Lung microvascular endothelial cell (primary cell): ENCODE measurements at regions not wholly inside any gene's neighbourhood (a gene's known extent, or its start where the extent isn't known, plus 50 kb on each side); places are given as distances from the start of the nearest gene placed in this dataset.

Source experiments
- DNase-seq, 2 donors: peaks; one replicate each; pipeline versions ENCODE4 v3.0.0 to v3.0.0-alpha.2; 2010; ENCODE audit warnings: low read depth in 2 of 2

- DNase-seq, result no peak
These were observed 261.8 kb downstream of the FOXD2 start for GRCh38 chr1:47699492-47700235.

- no peak for DNase-seq
These were observed 263.4 kb downstream of the FOXD2 start for GRCh38 chr1:47701283-47701682.

DNA sequence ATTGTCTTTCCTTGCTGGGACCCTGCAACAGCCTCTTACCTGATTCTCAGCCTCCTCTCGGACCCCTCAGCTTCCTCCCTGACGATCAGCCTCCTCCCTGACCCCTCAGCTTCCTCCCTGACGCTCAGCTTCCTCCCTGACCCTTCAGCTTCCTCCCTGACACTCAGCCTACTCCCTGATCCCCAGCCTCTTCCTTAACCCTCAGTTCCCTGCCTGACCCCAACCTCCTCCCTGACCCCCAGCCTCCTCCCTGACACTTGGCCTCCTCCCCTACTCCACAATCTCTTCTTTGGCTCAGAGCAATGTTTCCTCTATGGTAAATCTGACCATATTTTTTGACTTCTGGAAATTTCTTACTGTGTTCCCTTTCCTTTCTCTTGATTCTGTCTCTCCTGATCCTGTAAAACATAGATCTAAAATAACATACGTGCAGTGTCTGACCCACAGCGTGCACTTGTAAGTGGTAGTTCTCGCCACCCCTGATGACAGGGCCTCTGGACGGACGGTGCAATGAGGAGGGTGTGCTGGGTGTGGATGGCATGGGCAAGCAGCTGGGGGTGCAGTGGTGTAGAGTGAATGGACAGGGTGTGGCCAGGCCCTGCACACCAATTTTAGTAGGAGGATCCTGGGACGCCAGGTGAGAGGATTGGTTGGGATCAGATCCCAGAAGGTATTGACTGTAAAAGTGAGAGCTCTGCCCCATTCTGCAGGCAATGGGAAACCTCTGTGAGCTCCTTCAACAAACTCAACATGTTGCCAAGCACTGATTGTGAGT is 264.1 kb downstream of the FOXD2 start:
- no peak for DNase-seq

DNA sequence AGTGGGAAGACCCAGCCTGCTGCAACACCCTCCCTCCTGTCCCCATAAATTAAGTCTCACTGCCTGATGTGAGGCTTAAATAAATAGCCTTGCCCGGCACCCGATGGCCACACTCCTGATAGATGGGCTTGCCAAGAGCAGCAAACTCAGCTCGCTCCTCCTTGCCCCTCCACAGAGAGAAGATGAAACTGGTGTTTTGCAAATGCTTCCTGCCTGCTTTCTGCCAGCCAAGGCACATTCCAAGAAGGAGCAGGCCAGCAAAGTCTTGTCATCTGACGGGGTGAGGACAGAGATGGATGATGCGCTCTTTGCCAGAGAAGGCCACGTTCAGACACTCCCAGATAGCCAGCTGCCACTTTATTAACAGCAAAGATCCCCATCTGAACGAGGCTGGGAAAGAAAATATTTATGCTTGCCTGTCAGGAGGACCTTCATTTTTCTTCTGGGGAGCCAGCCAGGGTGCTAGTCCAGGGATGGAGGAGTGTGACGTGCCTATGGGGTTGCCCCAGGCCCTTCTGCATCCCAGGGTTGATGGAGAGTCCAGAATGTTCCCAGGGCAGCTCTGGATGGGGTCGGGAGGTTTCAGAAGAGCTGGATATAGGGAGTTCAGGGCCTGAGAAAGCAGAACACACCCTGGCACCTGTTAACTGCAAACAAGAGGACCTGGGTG is 265.4 kb downstream of the FOXD2 start:
- DNase-seq, result no peak

DNA sequence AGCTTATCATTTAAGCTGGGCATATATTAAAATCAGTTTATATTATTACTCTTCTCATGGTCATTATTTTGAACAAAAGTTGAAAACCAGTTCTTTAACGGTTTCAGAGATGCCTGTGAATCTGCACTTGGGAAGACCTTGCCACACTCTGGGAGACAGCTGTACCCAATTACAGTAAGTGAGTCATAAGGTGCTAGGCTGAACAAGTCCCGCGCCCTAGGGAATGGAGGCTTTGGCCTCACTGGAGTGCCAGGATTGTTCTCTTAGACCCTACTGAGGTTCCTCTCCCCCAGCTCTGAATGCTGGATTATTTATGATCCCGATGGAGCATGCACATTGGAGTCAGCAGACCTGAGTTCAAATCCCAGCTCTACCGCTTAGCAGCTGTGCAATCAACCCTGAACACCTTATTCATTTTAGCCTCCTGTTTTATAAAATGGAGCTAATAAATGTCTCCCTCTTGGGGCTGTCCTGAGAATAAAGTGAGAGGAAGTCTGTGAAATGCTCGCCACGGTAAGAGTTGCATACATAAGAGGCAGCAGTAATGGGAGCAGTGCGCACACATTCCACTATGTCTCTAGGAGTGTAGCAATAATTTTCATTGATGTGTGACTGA is 266.2 kb downstream of the FOXD2 start:
- DNase-seq, result peak; percentile 28 to 51

DNA sequence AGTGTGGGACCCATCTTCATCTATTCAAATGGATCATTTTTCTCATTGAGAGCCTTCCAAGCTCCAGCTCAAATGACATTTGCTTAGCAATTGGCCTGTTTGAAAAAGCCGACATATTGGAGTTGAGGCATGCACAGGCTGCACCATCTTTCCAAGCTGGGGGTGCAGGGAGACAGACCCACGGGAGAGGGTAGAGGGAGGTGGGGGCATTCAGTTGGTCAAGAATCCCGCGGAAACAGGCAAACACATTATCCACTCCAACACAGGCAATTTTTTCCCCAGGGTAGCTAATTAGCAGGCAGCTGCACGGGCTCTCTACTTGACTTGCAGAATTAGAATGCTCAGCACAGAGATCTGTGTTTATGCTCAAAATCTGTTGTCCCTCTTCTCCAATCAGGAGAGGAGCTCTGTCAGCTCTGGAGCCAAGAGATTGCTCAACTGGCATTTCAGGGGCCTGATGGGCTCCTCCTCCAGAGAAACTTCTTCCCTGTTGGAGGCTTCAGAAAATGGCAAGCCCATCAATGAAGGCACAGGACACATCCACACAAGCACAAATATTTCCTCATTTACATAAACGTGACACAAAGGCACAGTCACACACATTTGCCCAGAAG is 267.8 kb downstream of the FOXD2 start:
- DNase-seq, result no peak

DNA sequence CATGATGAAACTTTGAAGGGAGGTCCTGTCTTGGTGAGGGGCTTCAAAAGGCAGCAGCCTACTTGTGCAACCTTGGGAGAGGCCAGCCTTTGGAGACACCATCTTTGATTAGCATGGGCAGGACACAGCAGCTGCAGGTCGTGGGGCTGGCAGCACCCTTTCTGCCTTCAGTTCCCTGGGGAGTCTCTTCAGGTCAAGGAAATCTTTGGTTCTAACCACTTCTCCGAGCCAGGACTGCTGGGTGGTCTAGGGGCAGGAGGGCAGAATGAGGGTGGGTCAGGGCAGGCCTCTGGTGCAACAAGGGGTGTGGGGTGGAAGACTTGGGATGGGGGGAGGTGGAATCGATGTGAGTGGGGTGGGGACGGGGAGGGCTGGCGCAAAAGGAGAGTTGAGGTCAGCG is 269.7 kb downstream of the FOXD2 start:
- DNase-seq, result no peak

DNA sequence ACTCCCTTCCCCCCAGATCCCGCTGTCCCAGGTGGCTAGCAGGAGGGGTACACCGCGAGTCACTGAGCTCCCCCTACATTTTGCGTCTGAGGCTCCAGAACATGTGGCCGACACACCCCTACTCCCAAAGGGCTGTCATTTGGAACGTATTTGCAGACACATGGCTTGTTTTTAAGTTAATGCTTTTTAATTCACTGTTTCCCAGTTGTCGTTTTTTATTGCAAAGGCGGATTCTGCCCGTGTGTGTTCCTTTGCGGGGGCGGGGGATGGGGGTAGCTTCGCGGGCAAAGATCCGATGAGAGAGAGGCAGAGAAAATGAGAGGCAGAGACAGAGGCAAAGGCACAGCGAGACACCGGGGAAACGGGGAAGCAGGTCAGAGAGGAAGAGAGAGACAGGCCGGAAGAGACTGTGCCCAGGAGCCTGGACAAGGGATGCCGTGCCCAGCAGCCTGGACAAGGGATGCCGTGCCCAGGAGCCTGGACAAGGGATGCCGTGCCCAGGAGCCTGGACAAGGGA is 270.2 kb downstream of the FOXD2 start:
- no peak for DNase-seq

DNA sequence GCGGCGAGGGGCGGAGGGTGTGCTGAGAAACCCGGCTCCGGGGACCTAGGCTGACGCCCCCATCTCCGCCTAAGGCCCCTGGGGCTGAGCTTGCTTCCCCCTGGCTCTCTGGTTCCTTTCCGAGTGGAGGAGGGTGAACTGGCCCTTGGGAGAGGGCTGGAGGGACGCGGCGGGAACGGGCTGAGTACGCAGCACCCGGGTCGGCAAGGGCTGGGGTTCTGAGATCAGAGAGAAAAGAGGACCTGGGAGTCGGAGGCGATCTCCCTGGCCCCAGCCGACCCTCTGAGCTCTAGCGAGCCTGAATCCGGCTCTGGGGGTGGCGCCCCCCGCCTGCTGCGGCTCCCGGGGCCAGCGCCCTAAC is 270.8 kb downstream of the FOXD2 start:
- DNase-seq, result no peak

DNA sequence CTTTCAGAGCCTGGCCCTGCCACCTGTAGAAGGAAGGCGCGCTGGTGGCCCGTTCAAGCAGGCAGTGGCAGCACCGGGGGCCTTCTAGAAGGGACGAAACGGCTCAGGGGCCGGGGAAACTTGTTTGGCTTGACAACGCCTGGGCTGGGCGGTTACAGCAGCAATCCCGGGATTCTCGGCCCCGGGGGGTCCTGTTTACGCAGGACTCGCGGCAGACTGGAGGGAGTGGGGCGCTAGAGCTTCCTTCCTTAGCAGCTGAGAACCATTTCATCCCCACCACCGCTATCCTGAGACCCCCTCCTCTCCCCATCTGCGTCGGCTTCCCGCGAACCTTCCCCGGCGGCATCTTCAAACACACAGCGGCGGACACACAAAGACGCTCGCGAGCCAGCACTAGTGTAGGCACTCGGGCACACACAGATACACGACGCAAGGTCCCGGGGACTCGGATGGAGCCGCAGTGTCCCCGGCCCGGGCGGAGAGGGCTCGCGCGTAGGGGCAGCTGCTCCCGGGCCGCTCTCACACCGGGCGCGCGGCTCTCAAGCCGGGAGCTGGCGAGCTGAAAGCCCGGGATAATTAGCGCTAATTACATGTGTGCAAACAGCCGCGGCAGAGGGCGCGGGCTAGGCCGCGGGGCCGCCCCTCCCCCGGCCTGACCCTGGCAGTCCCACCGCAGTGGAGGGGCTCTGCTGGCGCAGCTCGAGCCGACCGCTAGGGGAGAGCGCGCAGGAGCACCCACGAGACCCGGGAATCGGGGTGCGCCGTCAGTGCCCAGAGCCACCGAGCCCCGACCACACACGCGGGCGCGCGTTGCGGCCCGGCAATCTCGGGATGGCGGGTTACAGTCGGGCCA is 271.4 kb downstream of the FOXD2 start:
- DNase-seq, result peak; percentile 15 to 17

DNA sequence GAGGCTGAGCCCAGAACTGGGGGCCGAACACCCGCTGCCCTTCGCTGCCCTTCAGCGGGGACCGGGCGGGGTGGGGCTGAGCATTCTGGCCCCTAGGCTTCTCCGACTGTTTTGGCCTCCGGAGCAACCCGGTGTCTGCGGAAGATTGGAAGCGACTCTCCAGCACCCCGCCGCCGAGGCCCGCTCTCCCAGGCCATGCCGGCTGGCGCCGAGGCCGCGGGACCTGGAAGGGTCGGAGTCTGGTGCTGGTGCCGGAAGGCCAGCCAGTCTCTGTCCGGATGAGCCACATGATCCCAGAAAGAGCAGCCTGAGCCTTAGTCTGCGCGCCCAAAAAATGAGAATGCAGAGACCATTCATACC is 272.0 kb downstream of the FOXD2 start:
- DNase-seq, result peak in 1 of 2 donors; percentile 8

DNA sequence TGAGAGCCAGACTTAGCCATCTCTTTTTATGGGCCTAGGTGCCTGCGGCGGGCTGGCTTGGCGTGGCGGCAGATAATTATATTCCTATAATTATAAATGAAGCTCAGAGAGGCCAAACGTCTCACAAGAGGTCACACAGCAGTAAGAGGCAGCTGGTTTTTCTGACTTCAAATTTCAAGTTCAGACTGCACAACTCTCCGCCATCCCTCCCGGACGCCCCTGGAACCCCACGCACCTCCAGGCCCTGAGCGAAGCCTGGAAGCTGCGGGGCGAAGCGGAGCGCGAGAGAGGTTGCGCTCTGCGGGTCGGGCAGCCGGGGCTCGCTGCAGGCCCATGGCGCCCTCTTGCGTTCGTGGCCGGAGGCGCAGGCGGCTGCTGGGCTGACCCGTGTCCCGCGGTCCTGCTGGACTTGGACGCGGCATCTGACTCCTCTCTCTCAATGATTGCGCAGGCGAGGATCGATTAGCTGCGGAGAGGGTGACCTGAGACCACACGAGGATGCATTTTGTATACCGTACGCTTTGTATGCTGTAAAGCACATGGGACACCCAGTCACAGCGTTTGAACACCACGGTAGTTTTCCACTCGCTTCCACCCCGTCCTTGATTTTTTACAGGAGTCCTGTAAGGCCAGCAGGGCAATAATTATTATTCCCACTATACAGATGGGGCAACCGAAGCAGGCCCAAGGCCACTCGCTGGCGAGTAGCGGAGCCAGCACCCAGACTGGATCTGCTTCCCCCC is 272.7 kb downstream of the FOXD2 start:
- DNase-seq, result peak; percentile 67 to 73
